ENCODE measurements at regions not wholly inside any gene's neighbourhood (a gene's known extent, or its start where the extent isn't known, plus 50 kb on each side); places are given as distances from the start of the nearest gene placed in this dataset.

- no peak for DNase-seq (ENCODE audit: missing footprints)
- intact Hi-C loops (cut with DNase I), result no loop called here
- ATAC-seq, result no peak
These were observed 65.8 kb downstream of the ISL1 start for GRCh38 chr5:51449026-51449425.

- DNase-seq (ENCODE audit: missing footprints) (no peak), ATAC-seq (no peak)
- intact Hi-C loops (cut with DNase I), result no loop called here
These were observed 69.3 kb downstream of the ISL1 start for GRCh38 chr5:51452562-51452961.

GRCh38 chr5:51465165-51465564 is 81.9 kb downstream of the ISL1 start:
- DNase-seq (ENCODE audit: missing footprints), result no peak
- ATAC-seq, result no peak
- intact Hi-C loops (cut with DNase I), result no loop called here

- DNase-seq (ENCODE audit: missing footprints) (no peak), ATAC-seq (no peak)
- intact Hi-C loops (cut with DNase I), result no loop called here
These were observed 83.0 kb downstream of the ISL1 start for GRCh38 chr5:51466214-51466613.

- no peak for ATAC-seq
- intact Hi-C loops (cut with DNase I), result no loop called here
- no peak for DNase-seq (ENCODE audit: missing footprints)
These were observed 84.9 kb downstream of the ISL1 start for GRCh38 chr5:51468196-51468595.

GRCh38 chr5:51471630-51472029 is 88.4 kb downstream of the ISL1 start:
- ATAC-seq, result no peak
- intact Hi-C loops (cut with DNase I), result no loop called here

GRCh38 chr5:51472472-51472871 is 89.2 kb downstream of the ISL1 start:
- intact Hi-C loops (cut with DNase I), result no loop called here
- no peak for DNase-seq (ENCODE audit: missing footprints)
- ATAC-seq, result no peak

More at GRCh38 chr5:51471630-51472029, 88.4 kb downstream of the ISL1 start:
- no peak for DNase-seq (ENCODE audit: missing footprints)

GRCh38 chr5:51475628-51476027 is 92.4 kb downstream of the ISL1 start:
- DNase-seq (ENCODE audit: missing footprints) (no peak), ATAC-seq (no peak)
- intact Hi-C loops (cut with DNase I), result no loop called here

- DNase-seq (ENCODE audit: missing footprints) (no peak), ATAC-seq (no peak)
- intact Hi-C loops (cut with DNase I), result no loop called here
These were observed 93.2 kb downstream of the ISL1 start for GRCh38 chr5:51476431-51476830.

GRCh38 chr5:51479840-51480239 is 96.6 kb downstream of the ISL1 start:
- DNase-seq (ENCODE audit: missing footprints) (no peak), ATAC-seq (no peak)
- intact Hi-C loops (cut with DNase I), result no loop called here

- DNase-seq (ENCODE audit: missing footprints) (no peak), ATAC-seq (no peak)
- intact Hi-C loops (cut with DNase I), result no loop called here
These were observed 101.1 kb downstream of the ISL1 start for GRCh38 chr5:51484326-51484725.

- intact Hi-C loops (cut with DNase I), result no loop called here
- DNase-seq (ENCODE audit: missing footprints), result no peak
- no peak for ATAC-seq
These were observed 102.9 kb downstream of the ISL1 start for GRCh38 chr5:51486158-51486557.

GRCh38 chr5:51487952-51488351 is 104.7 kb downstream of the ISL1 start:
- no peak for ATAC-seq
- intact Hi-C loops (cut with DNase I), result no loop called here

GRCh38 chr5:51488803-51489642 is 105.8 kb downstream of the ISL1 start:
- ATAC-seq, result no peak
- intact Hi-C loops (cut with DNase I), result no loop called here
- no peak for DNase-seq (ENCODE audit: missing footprints)

More at GRCh38 chr5:51487952-51488351, 104.7 kb downstream of the ISL1 start:
- no peak for DNase-seq (ENCODE audit: missing footprints)

- DNase-seq (ENCODE audit: missing footprints) (no peak), ATAC-seq (no peak)
- intact Hi-C loops (cut with DNase I), result no loop called here
These were observed 111.6 kb downstream of the ISL1 start for GRCh38 chr5:51494821-51495220.

GRCh38 chr5:51495672-51496071 is 112.4 kb downstream of the ISL1 start:
- DNase-seq (ENCODE audit: missing footprints) (no peak), ATAC-seq (no peak)
- intact Hi-C loops (cut with DNase I), result no loop called here

- intact Hi-C loops (cut with DNase I), result no loop called here
- DNase-seq (ENCODE audit: missing footprints) (no peak), ATAC-seq (no peak)
These were observed 134.6 kb downstream of the ISL1 start for GRCh38 chr5:51517838-51518237.

- no peak for DNase-seq (ENCODE audit: missing footprints)
- intact Hi-C loops (cut with DNase I), result no loop called here
- no peak for ATAC-seq
These were observed 135.4 kb downstream of the ISL1 start for GRCh38 chr5:51518607-51519006.

- DNase-seq (ENCODE audit: missing footprints) (no peak), ATAC-seq (no peak)
- intact Hi-C loops (cut with DNase I), result no loop called here
These were observed 138.3 kb downstream of the ISL1 start for GRCh38 chr5:51521583-51521982.

- intact Hi-C loops (cut with DNase I), result no loop called here
- DNase-seq (ENCODE audit: missing footprints) (no peak), ATAC-seq (no peak)
These were observed 156.0 kb downstream of the ISL1 start for GRCh38 chr5:51539232-51539631.
